Anterior cingulate cortex (tissue), 58 donors: ENCODE measurements at regions not wholly inside any gene's neighbourhood (a gene's known extent, or its start where the extent isn't known, plus 50 kb on each side); places are given as distances from the start of the nearest gene placed in this dataset.

Experiments used
- DNase-seq, 58 donors: peaks; one replicate each; lab custom pipeline; 2025; lab: John Stamatoyannopoulos, UW

- no peak for DNase-seq
Observed at GRCh38 chr9:1729631-1730030, 285.5 kb upstream of the SMARCA2 start.

GRCh38 chr9:1732670-1733069 lies 282.5 kb upstream of the SMARCA2 start:
- DNase-seq = no peak

GRCh38 chr9:1738511-1739100 lies 276.5 kb upstream of the SMARCA2 start:
- DNase-seq = no peak

GRCh38 chr9:1743121-1743960 lies 271.8 kb upstream of the SMARCA2 start:
- DNase-seq = no peak

GRCh38 chr9:1745980-1746379 lies 269.2 kb upstream of the SMARCA2 start:
- DNase-seq = no peak

- DNase-seq = no peak
Observed at GRCh38 chr9:1747417-1747967, 267.7 kb upstream of the SMARCA2 start.

GRCh38 chr9:1748407-1748806 lies 266.7 kb upstream of the SMARCA2 start:
- DNase-seq = no peak

GRCh38 chr9:1757186-1757585 lies 258.0 kb upstream of the SMARCA2 start:
- DNase-seq = no peak

GRCh38 chr9:1759009-1759408 lies 256.1 kb upstream of the SMARCA2 start:
- no peak for DNase-seq

GRCh38 chr9:1759771-1760300 lies 255.3 kb upstream of the SMARCA2 start:
- DNase-seq = no peak

- no peak for DNase-seq
Observed at GRCh38 chr9:1761807-1762206, 253.3 kb upstream of the SMARCA2 start.

- DNase-seq = no peak
Observed at GRCh38 chr9:1766042-1766441, 249.1 kb upstream of the SMARCA2 start.

GRCh38 chr9:1768561-1768960 lies 246.6 kb upstream of the SMARCA2 start:
- no peak for DNase-seq

GRCh38 chr9:1771094-1771789 lies 243.9 kb upstream of the SMARCA2 start:
- DNase-seq = no peak

GRCh38 chr9:1775230-1775629 lies 239.9 kb upstream of the SMARCA2 start:
- DNase-seq = no peak

GRCh38 chr9:1776668-1777067 lies 238.5 kb upstream of the SMARCA2 start:
- no peak for DNase-seq

- DNase-seq = peak in 1 of 58 donors; percentile 2
Observed at GRCh38 chr9:1791191-1791590, 224.0 kb upstream of the SMARCA2 start.

- DNase-seq = peak in 3 of 58 donors; percentile 2 to 21 (median 3)
Observed at GRCh38 chr9:1794547-1795270, 220.4 kb upstream of the SMARCA2 start.

GRCh38 chr9:1804128-1804865 lies 210.8 kb upstream of the SMARCA2 start:
- no peak for DNase-seq

GRCh38 chr9:1829719-1830118 lies 185.4 kb upstream of the SMARCA2 start:
- DNase-seq = peak in 4 of 58 donors; percentile 1 to 26 (median 14)
